ENCODE measurements at regions not wholly inside any gene's neighbourhood (a gene's known extent, or its start where the extent isn't known, plus 50 kb on each side); places are given as distances from the start of the nearest gene placed in this dataset.

- TF ChIP-seq CTCF (IDR thresholded peaks at IDR 0.05; ENCODE audit: insufficient read depth, low read depth, low read length): no peak
- no peak for TF ChIP-seq EZH2 (IDR thresholded peaks at IDR 0.05; ENCODE audit: insufficient read depth, low read length)
These were observed 367.6 kb downstream of the C16orf95 start for GRCh38 chr16:86949630-86950029.

Data from astrocyte (in vitro differentiated cells and primary cell).